ENCODE measurements at regions not wholly inside any gene's neighbourhood (a gene's known extent, or its start where the extent isn't known, plus 50 kb on each side); places are given as distances from the start of the nearest gene placed in this dataset.

- Histone ChIP-seq H3K36me3 (ENCODE audit: low read depth) (no peaks in the 10 kb centered on the region), H3K9me3 (no peaks in the 10 kb centered on the region), H3K4me1 (ENCODE audit: low read depth) (no peaks in the 10 kb centered on the region), H3K4me3 (no peak overlapping the region)
- intact Hi-C loops (cut with DNase I, micrococcal nuclease): no loop called here
- no peak for DNase-seq
- TF ChIP-seq CTCF (IDR thresholded peaks at IDR 0.05): no peak
- ATAC-seq: no peak
These were observed 613.3 kb upstream of the CADM1 start for GRCh38 chr11:116117331-116118137.

- ATAC-seq (no peak), DNase-seq (no peak)
- Histone ChIP-seq H3K36me3 (ENCODE audit: low read depth) (no peaks in the 10 kb centered on the region), H3K4me3 (no peak overlapping the region), H3K4me1 (ENCODE audit: low read depth) (no peaks in the 10 kb centered on the region), H3K9me3 (no peaks in the 10 kb centered on the region)
- intact Hi-C loops (cut with DNase I, micrococcal nuclease): no loop called here
- no peak for TF ChIP-seq CTCF (IDR thresholded peaks at IDR 0.05)
These were observed 611.6 kb upstream of the CADM1 start for GRCh38 chr11:116115801-116116200.

GRCh38 chr11:116114198-116114651 is 610.0 kb upstream of the CADM1 start:
- DNase-seq (no peak), ATAC-seq (no peak)
- no peaks in the 10 kb centered on the region for H3K9me3 ChIP-seq
- TF ChIP-seq CTCF (IDR thresholded peaks at IDR 0.05): no peak
- intact Hi-C loops (cut with DNase I, micrococcal nuclease): no loop called here
- no peaks in the 10 kb centered on the region for H3K4me1 ChIP-seq (ENCODE audit: low read depth)
- no peaks in the 10 kb centered on the region for H3K36me3 ChIP-seq (ENCODE audit: low read depth)
- H3K4me3 ChIP-seq: no peak overlapping the region

GRCh38 chr11:116112087-116112935 is 608.1 kb upstream of the CADM1 start:
- intact Hi-C loops (cut with DNase I, micrococcal nuclease): no loop called here
- DNase-seq (no peak), ATAC-seq (no peak)
- no peak overlapping the region for H3K4me3 ChIP-seq
- TF ChIP-seq CTCF (IDR thresholded peaks at IDR 0.05): no peak
- no peaks in the 10 kb centered on the region for H3K36me3 ChIP-seq (ENCODE audit: low read depth)
- H3K4me1 ChIP-seq (ENCODE audit: low read depth): no peaks in the 10 kb centered on the region
- H3K9me3 ChIP-seq: no peaks in the 10 kb centered on the region

- no peak for TF ChIP-seq CTCF (IDR thresholded peaks at IDR 0.05)
- no peaks in the 10 kb centered on the region for H3K9me3 ChIP-seq
These were observed 607.3 kb upstream of the CADM1 start for GRCh38 chr11:116111546-116111945.

More at GRCh38 chr11:116111546-116111945, 607.3 kb upstream of the CADM1 start:
- no peaks in the 10 kb centered on the region for H3K4me1 ChIP-seq (ENCODE audit: low read depth)
- H3K4me3 ChIP-seq: no peak overlapping the region
- ATAC-seq: no peak
- no peak for DNase-seq
- no peaks in the 10 kb centered on the region for H3K36me3 ChIP-seq (ENCODE audit: low read depth)
- intact Hi-C loops (cut with DNase I, micrococcal nuclease): no loop called here
